GM18498 (cell line): ENCODE measurements at regions not wholly inside any gene's neighbourhood (a gene's known extent, or its start where the extent isn't known, plus 50 kb on each side); places are given as distances from the start of the nearest gene placed in this dataset.

ENCODE experiments used
- ATAC-seq: cut with Tn5 transposase; IDR thresholded peaks from one replicate; pipeline ENCODE4 v1.9.1; 2021; ENCODE audit warnings: mild to moderate bottlenecking, moderate library complexity; ENCODE audit not compliant: unreplicated experiment

DNA sequence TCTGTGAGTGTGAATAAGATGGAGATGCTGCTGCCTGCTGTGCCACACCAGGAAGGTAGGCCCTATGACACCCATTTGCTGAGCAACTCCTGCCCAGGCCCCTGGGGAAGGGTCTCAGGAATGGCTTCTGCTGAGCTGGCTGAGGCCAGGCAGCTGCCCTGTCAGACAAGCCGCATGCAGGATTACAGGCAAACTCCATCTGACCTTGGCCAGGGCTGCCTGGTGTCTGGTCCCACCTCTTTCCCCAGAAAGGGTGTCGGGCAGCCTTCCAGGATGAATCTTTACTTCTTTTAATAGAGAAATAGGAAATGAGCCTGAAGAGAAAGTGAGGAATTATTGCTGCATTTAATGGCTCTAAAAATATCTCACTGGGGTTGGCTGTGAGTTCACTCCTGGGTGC lies 182.5 kb downstream of the IRX5 start:
- no peak for ATAC-seq

DNA sequence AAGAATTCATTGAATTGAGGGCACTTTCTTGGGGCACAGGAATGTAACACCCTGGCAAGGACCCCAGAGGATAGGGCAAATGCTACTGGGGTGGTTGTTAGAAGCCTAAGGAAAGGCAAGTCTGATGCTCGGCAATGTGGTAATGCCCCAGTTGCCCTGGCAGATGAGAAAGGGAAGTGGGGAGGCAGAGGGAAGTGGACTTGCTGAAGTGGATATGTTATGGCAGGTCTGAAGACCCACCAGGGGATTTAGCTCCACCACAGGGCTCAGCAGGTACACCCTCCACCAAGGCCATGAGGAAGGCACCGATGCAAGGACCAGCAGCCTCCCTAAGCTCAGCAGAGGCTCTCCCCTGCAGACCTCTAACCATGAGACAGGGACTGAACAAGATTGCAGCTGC lies 184.8 kb downstream of the IRX5 start:
- ATAC-seq: no peak

DNA sequence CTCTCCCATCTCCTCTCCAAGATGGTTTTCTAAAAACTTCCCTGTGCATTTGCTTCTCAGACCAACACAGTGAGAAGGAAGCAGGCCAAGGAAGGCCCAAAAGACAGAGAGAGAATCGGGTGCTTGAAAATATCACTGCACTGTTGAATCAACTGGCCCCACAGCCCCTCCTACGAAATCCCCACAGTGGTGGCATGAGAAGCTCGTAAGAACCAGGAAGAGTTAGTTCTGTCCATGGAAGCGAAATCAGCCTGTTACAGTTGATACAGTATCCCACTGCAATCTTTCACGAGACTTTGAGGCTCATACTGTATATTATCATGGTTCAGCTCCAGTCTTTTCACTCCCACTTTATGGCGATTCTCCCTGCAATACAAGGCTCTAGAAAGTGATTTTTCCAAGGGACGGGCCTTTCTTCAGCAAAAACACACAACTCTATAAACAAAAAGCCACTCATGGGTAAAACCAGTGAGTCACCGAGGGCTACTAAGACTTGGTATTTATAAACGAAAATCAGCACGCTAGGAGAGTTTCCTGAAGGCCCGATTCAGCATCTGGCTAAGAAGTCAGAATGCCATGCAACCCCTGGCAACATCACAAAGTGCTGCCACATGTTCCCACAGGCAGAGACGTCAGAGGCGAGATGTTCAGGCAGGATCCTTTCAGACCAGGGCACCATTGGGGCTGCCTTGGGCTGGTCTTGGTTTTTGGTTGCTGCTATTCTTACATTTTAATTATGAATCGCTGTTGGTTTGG lies 185.7 kb downstream of the IRX5 start:
- ATAC-seq: no peak

DNA sequence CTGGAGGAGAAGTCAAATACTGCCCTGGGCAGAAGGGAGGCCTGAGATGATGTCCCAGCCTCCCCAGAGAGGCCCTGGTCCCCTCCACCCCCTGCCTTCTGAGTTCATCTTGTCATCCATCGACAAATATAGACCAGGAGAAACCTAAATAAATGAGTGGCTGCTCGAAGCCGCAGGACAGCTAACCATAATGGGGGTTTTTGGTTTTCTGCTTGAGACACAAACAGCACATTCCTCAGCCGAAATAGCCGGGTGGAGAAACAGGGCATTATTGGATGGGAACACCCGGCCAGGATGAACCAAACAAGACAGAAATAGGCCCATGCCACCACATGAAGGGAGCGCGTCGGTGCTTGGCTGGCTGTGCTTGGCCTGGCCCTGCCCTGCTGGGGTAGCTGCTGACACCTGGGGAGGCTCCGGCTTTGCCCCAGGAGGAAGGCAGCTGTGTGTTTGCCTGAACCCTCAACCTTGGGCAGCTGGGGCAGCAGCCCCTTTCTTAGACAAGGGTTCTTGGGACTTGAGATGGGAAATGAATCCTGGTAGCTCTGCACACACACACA lies 188.1 kb downstream of the IRX5 start:
- no peak for ATAC-seq

DNA sequence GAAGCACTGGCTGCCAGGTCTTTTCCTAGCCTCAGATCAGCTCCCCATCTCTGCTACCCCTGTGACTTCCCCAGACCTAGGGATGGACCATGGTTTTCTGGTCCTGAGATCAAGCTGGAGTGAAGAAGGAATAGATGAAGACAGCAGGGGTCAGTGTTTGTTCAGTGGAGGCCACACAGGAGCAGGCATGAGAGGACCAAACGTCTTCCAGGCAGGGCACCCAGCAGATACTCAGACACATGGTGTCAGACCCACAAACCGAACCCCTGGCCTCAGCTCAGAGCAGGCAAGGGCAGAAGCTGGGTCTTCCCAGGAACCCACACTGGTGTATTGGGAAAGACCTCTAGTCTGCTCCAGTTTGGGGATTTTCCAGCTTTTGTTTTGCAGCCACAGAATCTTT lies 189.7 kb downstream of the IRX5 start:
- no peak for ATAC-seq

DNA sequence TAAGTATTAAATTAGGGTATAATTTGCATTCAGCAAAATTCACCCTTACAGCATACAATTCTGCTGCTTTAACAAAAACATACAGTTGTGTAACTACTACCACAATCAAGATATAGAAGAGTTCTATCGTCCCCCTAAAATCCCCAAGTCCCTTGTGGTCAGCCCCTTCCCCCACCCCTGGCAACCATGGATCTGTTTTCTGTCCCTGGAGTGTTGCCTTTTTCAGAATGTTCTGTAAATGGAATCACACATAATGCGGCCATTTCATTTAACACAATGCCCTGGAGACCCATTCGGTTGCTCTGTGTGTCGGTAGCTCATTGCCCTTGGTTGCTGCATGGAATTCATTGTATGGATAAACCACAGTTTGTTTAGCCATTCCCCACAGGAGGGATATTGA lies 190.2 kb downstream of the IRX5 start:
- ATAC-seq: no peak

DNA sequence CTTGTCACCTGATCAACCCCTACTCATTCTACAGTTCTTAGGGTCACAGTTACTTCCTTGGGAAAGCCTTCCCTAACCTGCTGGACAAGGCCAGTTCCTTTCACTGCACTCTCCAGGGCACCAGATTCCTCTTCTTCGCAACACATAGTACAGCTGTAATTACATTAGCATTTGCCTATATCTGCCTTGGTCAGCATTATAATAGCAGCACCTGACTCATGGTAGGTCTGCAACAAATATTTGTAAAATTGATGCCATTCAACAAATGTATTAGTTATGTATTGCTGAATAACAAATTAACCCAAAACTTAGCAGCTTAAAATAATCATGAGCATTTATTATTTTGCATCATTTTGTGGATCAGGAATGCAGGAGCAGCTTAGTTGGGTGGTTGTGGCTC lies 193.0 kb downstream of the IRX5 start:
- ATAC-seq: no peak

DNA sequence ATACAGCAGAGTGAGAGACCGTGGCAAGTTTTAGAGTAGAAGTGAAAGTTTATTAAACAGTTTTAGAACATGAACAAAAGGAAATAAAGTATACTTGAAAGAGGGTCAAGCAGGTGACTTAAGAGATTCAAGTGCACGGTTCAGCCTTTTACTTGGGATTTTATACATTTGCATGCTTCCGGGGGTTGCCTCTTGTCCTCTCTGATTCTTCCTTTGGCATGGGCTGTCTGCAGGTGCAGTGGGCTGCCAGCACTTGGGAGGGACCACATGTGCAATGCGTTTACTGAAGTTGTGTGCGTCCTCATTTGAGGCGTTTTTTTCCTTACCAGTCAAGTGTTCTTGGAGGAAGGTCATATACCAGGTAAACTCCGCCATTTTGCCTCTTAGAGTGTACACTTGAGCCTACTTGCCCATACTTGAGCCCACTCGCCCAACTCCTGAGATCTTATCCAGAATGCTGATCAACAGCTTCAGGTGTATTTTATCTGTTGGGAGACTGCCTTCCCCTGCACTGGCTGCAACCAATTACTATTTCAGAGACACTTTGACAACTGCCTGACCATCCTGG lies 195.2 kb downstream of the IRX5 start:
- ATAC-seq: no peak

DNA sequence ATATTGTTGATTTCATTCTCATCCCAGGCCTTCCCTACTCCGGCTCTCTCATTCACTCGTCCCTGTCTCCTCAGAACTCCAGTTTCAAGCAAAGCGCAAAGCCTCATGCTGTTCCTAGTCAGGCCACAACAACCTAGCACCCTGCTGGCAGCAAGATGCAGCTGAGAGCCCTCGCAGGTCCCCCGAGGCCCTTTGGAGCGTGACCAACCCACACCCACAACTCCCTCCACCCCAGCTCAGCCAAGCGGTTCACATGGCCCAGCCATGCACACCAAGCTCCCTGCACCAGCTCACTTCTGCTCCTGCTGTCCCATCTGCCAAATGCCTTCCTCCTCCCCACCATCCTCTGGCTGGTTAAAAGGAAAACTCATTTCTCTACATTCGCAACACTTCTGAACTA lies 195.8 kb downstream of the IRX5 start:
- ATAC-seq: no peak

DNA sequence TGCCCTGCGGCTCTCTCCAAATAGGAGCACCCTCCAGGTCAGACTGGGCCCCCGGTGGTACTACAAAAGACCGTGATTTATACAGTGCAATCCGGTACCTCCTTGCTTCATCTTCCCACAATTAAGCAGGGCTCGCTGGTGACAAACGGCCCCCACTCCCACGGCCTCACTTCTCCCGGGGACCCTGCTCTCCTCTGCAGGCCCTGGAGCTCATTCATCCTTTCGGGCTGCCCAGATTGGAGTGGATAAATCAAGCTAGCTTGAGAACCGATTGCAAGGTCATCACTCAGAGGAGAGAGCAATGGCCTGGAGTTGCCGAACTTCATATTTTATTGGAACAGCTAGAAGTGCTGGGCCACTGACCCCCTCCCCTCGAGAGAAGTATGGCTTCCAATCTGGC lies 193.5 kb upstream of the IRX6 start:
- no peak for ATAC-seq

DNA sequence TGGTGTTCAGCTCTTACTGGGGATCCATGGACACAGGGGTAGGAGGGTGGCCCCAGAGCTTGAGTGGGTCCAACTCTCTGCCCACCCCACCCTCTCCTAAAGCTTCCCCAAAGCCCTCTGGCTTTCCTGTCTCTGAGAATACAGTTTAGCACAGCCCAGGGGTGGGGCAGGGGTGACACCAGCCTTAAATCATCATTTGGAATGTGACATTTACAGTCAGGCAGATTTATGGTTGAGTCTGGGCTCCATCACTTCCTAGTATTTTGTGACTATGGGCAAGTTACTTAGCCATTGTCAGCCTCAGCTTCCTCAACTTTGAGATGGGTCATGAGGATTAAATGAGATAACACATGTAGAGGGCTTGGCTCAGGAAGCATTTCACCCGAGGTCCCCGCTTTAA lies 193.1 kb upstream of the IRX6 start:
- ATAC-seq: no peak

DNA sequence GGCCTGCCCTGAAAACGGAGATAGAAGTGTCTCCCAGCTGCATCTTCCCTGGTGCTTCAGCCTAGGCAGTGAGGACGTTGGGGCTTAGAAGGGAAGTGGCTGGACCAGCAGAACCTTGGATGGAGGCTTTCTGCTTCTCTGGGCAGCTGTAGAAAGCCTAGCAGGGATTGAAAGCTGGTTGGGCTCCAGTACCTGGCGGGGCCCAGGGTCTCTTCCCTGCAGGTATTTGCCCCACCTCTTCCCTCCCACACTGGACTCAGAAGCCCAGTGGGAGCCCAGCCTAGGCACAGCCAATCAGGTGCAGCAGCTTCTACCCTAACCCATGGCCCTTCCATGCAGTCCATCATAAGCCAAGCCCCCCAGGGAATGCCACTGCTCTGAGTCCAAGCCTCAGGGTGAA lies 190.3 kb upstream of the IRX6 start:
- no peak for ATAC-seq

DNA sequence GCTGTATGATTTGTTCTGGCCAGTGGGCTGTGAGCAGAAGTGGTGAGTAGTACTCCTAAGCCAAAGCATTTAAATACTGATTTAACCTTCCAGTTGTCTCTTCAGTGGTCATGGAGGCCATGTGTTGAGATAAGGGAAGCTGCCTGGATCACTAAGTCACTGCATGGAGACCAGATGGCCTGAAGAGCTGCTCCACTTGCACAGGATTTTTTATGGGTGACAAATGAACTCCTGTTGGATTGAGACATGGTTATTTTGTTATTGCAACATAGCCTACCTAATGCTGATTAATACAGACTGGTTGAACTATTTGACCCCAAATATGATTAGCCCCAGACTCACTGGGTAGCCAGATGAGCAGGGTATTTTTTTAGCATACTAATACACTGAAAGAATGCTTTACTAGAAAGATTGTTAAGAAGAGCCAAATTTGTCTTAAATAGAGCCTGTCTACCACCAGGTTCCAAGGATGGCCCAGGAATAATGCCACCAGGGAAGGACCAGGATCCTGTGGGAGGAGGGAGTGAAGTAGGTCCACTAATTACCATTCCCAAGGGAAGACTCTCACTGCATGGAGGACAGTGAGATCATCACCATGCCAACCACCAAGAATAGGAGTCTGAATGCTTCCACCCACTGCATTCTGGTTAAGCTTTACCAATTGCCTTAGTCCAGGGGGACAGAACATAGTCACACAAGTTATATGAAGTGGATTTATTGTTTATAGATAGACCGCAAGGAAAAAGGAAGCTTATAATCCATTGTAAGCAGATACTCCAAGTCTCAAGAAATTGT lies 187.4 kb upstream of the IRX6 start:
- ATAC-seq: no peak

DNA sequence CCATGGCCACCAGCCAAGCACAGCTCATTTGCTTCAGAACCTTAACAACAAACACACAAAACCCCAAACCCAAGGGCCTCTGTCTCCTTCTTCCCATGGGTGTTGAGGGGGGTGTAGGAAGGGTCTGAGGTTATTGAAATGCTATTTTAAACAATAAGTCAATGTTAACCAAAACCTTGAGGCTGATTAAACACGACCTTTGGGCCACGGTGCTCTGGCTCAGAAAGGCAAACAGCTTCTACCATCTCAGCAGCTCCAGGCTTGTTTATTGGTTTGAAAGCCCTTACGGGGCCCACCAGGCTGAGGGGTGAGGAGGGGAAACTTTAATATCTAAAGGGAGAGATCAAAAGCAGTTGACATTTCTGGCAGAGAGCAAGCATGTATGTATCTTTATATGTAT lies 185.7 kb upstream of the IRX6 start:
- no peak for ATAC-seq

DNA sequence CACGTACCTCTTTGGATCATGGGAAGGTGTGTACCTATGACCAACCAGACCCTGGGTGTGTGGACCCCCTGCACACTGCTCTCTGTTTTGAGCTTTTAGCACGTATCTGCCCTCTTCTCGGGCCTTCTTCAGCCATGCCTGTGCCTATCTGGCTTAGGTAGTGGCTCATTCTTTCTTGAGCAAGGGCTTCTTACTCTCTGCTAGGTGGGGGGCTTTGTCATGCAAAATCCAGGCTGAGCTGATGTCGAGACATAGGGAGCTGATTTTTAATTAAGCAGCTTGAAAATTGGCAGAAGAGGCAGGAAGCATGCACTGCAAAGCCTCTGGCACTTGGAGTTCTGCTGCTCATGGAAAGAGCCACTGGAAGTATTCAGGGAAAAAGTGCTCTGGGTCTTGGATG lies 181.6 kb upstream of the IRX6 start:
- no peak for ATAC-seq

DNA sequence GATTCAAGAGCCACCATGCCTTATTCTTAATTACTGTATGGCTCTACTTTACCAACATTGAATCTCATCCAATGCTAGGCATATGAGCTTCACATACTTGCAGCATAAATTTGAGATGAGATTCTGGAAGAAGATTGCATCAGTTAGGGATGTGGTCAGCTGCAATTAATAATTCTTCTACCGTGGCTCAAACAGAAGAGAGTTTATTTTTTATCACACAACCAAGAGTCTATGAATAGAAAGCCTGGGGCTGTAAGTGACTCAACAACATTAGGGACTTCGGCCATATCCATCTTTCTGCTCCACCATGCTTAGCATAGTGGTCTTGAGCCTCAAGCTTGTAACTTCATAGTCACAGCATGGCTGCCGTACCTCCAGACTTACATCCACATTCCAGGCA lies 179.4 kb upstream of the IRX6 start:
- ATAC-seq: no peak

DNA sequence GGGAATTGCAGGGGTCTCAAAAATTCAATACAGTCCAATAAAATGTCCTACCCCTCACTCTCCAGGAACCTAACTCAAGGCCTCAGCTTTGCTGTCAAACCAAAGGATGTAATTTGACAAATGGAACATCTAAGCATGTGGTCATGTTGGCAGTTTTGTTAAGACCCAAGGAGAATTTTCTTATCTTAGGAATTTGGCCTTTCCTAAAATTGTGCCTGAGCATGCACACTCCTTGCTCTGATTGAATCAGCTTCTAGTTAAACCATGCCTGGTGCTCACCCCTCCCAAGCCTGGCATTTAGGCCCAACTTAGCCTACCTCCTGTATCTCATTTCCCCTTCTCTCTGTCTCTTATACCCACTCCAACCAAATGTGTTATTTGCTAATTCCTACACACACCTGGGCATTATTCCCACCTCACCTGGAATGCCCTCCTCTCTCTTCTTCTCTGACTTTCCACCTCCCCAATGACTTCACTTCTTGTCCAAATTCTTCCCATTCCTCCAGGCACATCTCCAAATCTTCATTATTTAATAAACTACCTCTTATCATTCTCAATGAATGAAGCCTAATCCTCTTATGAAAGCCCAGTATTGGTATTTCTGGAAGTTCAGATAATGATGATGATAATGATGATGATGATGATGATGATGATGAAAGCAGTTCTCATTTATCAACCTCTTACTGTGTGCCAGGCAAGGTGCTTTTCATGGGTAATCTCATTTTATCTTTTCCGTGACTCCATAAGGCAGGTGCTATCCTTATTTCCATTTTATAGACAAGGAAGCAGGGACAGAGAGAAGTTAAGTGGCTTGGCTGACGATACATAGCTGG lies 178.0 kb upstream of the IRX6 start:
- ATAC-seq: no peak

DNA sequence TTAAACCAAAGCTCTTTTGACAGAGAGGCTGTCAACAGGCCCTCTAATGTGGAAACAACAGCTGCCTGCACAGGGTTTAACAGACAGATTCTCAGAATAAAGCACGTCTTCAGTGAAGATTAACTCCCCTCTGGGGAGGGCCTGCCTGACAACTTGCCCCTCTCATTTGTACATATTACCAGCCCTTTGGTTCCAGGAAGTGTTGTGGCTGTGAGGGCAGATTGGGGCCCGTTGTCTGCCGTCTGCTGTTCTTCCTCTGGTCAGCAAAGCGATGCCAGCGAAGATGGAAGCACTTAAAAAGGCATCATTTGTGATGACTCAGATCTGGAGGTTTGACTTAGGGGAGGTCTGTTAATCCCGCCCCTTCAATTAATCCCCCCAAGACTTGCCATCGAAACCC lies 177.0 kb upstream of the IRX6 start:
- no peak for ATAC-seq

DNA sequence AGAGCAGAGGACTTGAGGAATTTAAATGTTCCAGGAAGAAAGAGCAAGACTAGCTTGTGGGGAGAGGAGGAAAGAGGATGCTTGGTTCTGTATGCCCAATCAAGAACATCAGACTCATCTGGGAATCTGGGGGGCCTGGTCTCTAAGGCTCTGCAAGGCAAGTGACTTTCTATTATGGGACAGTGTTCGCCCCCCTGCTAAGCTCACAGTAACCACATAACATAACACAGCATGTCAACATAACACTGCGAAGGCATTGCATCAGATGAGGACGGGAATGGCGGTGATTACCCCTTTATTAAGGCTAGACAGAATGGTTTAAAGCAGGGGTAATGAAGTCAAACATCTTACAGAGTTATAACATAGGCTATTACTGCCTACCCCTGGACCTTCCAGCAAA lies 176.6 kb upstream of the IRX6 start:
- ATAC-seq: no peak

DNA sequence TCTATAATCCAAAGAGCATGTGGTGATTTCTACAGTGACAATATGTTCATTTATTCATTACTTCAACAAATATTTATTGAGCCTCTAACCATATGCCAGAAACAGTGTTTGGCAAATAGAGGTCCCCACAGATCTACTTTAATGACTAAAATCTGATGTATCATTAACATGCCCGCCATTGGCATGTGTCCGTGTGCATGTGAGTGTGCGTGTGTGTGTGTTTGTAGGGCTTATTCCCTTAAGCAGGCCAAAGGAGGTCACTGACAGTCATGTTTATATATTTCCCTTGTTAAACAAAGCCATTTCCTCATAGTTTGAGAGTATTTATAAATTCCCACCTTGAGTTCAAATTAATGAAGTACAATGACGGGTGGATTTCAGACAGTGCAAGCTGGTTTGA lies 174.4 kb upstream of the IRX6 start:
- ATAC-seq: no peak
